Motor neuron (in vitro differentiated cells): ENCODE measurements at regions not wholly inside any gene's neighbourhood (a gene's known extent, or its start where the extent isn't known, plus 50 kb on each side); places are given as distances from the start of the nearest gene placed in this dataset.
"Not testable (repeated sequence)": the region's sequence is repeated elsewhere in the genome, so short reads cannot be mapped to it uniquely, and the experiment has no call there.

Experiments used
- ATAC-seq, 8 experiments: fragments of 200-7000 bp; cut with Tn5 transposase; replicated peaks in 6 of 8; 2 replicates each; pipeline ENCODE4 v1.8.0; 2021; ENCODE audit warnings: mild to moderate bottlenecking in 8 of 8, moderate library complexity in 8 of 8
- H3K27ac ChIP-seq, 2 donors: fragments of 250-450 bp; sonication (Bioruptor Pico); 2 replicates each; pipeline ENCODE4 v1.9.0; 2021; ENCODE audit warnings: antibody characterized with exemption in 2 of 2, mild to moderate bottlenecking in 2 of 2, moderate library complexity in 1 of 2
- H3K4me1 ChIP-seq, 2 donors: fragments of 250-450 bp; sonication (Bioruptor Pico); replicated peaks in 1 of 2; 2 replicates each; pipeline ENCODE4 v1.6.1; 2021; ENCODE audit warnings: antibody characterized with exemption in 2 of 2, mild to moderate bottlenecking in 2 of 2, moderate library complexity in 1 of 2
- H3K4me3 ChIP-seq, 5 donors: fragments of 250-450 bp; sonication (Bioruptor Pico); 2 replicates each; pipeline ENCODE4 v1.9.0; 2021; ENCODE audit warnings: antibody characterized with exemption in 5 of 5, mild to moderate bottlenecking in 5 of 5, moderate library complexity in 4 of 5
- WGBS, 10 experiments: fragments of 450-650 bp; shearing (Covaris generic); methylation state at CpG; one replicate each; pipeline ENCODE4 v1.0.0; 2022; 5-methylcytosine and 5-hydroxymethylcytosine counted together
- in situ Hi-C, 9 experiments: fragments of 400-800 bp; cut with MboI; loops; one replicate each; pipeline ENCODE4 v1.15.0; 2021; ENCODE audit warnings: low sequenced_read_pairs in 9 of 9, low pct_unique_long_range_greater_than_20kb in 2 of 9; ENCODE audit not compliant: unreplicated experiment in 9 of 9

DNA sequence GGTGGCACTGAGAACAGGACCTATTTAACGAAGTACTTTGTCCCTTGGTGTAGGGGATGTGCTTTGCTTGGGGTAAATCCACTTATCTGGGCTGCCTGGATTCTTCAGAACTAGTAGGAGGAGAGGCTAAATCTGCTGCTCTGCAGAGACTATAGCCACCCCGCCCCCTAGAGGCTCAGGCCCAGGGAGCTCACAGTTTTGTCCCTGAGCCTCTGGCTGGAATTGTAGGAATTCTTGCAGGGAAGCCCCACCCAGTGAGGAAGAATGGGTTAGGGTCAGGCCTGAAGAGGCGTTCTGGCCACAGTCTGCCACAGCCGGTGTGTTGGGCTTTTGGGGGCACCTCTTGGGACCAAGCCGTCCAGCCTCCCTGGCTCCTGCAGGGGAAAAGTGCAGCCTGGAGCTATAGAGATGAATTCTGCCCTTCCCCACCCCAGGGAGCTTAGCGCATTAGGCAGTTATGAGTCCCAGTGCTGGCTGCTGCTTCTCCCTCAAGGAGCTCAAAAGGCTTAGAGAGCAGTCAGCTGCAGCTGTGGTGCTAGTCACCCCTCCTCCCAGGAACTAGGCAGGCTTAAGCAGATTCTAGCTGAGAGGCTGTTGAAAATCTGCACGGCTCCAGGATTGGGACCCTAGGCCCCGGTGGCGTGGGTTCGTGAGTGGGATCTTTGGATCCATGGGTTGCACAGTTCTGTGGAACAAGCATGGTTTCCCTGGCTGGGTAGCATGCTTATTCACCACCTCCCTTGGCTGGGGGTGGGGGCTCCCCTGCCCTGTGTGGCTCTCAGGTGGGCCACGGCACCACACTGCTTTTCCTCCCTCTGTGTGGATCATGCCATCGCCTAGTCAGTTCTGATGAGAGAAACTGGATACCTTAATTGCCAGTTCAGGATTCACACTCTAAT is 237.4 kb upstream of the TOM1L1 start:
- WGBS, 10 experiments, result 0 to 100% (median 74%) methylated on average over 1 to 6 of the region's 12 CpGs; no CpG with 5 or more reads in 6 of the 10 experiments
- ATAC-seq, result no peak
- in situ Hi-C loops, result no loop called here
- no peak overlapping the region for H3K4me3 ChIP-seq
- H3K4me1 ChIP-seq, result no peaks in the 10 kb centered on the region
- H3K27ac ChIP-seq, result no peak overlapping the region

DNA sequence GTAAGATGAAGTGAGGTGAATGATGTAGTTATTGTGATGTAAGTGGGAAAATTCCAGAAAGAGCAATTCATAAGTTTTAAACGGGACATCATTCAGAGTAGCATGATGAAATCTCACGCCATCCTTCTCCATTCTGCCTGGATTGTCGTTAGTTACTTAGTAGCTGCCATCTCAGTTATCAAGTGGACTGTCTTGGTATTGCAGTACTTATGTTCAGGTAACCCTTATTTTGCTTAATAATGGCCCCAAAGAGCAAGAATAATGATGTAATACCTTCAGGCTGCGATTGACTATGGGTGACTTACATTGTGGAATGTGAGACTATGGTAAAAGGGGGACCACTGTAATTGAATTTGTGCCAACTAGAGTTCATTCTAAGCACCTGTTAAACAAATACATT is 234.1 kb upstream of the TOM1L1 start:
- in situ Hi-C loops, result no loop called here
- 0 to 91% (median 60%) methylated on average over 1 to 4 of the region's 4 CpGs; no CpG with 5 or more reads in 1 of the 10 experiments for WGBS, 10 experiments
- ATAC-seq, result no peak
- Histone ChIP-seq H3K4me3 (no peak overlapping the region), H3K27ac (no peak overlapping the region), H3K4me1 (no peaks in the 10 kb centered on the region)

DNA sequence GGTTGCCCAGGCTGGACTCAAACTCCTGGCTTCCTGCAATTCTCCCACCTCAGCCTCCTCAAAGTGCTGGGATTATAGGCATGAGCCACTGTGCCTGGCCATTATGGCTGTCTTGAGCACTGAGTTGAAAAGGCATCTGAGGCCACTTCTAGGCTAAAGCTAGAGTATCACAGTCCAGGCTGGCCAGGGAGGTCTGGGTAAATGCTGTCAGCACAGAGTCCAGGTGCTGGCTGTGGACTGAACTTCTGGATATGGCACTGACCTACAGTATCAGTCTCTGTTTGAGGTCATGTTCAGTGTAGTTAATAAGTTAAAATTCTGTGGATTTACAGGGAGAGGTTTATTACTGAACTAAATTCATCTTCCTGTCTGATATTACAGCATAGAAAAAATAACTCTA is 222.5 kb upstream of the TOM1L1 start:
- Histone ChIP-seq H3K4me1 (peaks cover 0 to 25% of the 10 kb centered on the region in 2 donors), H3K4me3 (no peak overlapping the region), H3K27ac (no peak overlapping the region)
- in situ Hi-C loops, result no loop called here
- no peak for ATAC-seq

DNA sequence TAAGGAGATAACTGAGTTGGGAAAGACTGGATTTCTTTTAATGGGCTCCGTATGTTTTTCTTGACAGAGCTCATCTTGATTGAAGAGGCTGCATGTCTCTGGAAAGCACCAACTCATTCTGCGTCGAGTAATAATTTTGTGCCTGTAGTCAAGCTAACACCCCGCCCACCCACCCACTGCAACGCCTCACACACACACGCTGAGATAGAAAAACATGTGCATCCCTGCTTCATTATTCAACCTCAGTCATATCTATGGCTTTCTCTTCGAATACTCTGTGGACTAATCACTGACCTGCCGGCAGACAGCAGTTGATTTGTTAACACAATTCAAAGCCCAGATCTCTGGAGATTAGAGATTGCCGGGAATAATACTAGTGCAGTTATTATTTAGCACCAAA is 220.2 kb upstream of the TOM1L1 start:
- WGBS, 10 experiments, result 20 to 76% (median 29%) methylated on average over 1 to 5 of the region's 9 CpGs; no CpG with 5 or more reads in 3 of the 10 experiments
- in situ Hi-C loops, result no loop called here
- ATAC-seq, result peak in 5 of 8 experiments; percentile 71 to 99 (median 97)
- Histone ChIP-seq H3K4me3 (no peak overlapping the region), H3K27ac (no peak overlapping the region), H3K4me1 (peaks cover 0 to 25% of the 10 kb centered on the region in 2 donors)

DNA sequence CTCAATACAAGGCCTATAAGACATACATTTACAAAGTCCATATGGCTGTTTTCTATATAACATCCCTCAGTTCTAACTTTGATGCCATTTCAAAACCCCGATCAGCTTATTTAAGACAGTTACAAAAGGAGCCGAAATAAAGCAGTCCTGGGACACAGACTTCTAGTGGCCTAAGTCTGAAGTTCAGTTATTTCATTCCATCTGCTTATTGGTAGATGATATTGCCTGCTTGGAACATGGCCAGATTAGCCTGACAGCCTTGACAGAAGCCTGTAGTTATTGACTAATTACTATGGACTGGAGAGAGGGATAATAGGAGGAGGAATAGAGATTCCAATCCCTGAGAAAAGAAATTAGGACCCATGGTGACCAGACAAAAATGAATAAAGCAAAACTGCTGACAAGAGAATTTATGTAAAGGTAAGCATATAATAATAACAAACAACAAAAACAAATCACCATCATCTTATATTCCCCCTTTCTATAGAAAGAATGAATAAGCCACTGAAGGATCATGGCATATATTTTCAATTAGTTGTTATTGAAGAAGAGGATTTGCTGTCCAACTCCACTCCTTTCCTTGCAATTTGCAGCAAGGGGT is 206.3 kb upstream of the TOM1L1 start:
- H3K27ac ChIP-seq, result no peak overlapping the region
- H3K4me1 ChIP-seq, result peaks cover 0 to 2% of the 10 kb centered on the region in 2 donors
- in situ Hi-C loops, result no loop called here
- H3K4me3 ChIP-seq, result no peak overlapping the region
- no peak for ATAC-seq
- 0 to 100% (median 82%) methylated on average over 1 to 2 of the region's 2 CpGs; no CpG with 5 or more reads in 2 of the 10 experiments for WGBS, 10 experiments

DNA sequence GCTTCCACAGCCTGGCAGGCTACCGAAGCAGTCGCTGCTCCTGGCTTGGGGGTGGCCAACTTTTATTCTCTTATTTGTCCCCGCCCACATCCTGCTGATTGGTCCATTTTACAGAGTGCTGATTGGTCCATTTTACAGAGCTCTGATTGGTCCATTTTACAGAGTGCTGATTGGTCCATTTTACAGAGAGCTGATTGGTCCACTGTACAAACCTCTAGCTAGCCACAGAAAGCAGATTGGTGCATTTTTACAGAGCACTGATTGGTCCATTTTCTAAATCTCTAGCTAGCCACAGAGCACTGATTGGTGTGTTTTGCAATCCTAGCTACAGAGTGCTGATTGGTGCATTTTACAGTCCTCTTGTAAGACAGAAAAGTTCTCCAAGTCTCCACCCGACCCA is 187.9 kb upstream of the TOM1L1 start:
- ATAC-seq, H3K4me1 ChIP-seq, in situ Hi-C loops, H3K4me3 ChIP-seq, H3K27ac ChIP-seq: not testable (repeated sequence)
- 0 to 80% (median 40%) methylated on average over 1 to 4 of the region's 4 CpGs; no CpG with 5 or more reads in 3 of the 10 experiments for WGBS, 10 experiments

DNA sequence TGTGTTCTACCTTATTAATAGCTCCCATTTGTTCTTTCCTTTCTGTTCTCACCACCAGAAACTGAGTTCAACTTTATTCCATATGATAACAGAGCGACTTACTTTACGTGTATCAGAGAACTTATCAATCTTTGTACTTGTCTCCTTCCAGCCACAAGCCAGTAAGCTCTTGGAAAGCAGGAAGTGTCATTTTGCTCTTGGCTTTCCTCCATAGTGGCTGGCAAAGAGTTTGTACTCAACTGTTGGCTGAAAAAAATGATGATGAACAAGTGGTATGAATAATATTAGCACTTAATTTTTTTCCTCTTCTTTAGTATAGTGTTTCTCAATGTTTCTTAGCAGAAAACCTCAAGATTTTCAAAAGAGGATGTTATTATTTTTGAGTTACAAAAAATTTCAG is 182.4 kb upstream of the TOM1L1 start:
- ATAC-seq, result no peak
- Histone ChIP-seq H3K4me1 (no peaks in the 10 kb centered on the region), H3K4me3 (no peak overlapping the region), H3K27ac (no peak overlapping the region)
- WGBS, 10 experiments, result 0 to 94% (median 74%) methylated on average over 1 to 2 of the region's 2 CpGs; no CpG with 5 or more reads in 1 of the 10 experiments
- in situ Hi-C loops, result no loop called here

DNA sequence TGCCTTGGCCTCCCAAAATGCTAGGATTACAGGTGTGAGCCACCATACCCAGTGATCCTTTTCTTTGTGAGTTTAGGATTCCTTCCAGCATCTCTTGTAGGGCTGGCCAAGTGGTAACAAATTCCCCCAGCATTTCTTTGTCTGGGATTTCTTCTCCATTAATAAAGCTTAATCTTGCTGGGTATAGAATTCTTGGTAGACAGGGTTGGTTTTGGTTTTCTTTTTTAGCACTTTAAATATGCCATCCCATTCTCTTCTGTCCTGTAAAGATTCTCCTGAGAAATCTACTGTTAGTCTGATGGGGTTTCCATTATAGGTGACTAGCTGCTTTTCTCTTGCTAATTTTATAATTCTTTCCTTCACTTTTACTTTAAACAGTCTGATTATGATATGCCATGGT is 173.0 kb upstream of the TOM1L1 start:
- in situ Hi-C loops, result no loop called here
- no peak for ATAC-seq
- no peaks in the 10 kb centered on the region for H3K4me1 ChIP-seq

DNA sequence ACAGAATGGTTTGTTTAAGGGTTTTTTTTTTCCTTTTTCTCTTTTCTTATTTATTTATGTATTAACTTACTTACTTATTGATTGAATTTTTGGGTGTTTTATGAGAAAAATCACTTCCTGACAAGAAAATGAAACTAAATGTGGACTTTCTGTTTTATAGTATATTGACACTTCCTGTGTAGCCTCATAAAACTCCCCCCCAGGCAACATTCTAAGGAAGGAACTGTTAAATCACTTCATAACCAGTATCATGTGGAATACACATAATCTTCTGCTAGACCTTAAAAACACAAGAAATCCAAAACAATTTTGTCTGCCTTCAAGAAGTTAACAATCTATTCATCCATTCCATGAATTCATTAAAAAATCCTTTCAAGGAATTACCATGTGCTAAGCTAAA is 164.1 kb upstream of the TOM1L1 start:
- ATAC-seq, result no peak
- Histone ChIP-seq H3K4me3 (no peak overlapping the region), H3K4me1 (no peaks in the 10 kb centered on the region), H3K27ac (no peak overlapping the region)
- in situ Hi-C loops, result no loop called here

More for the DNA sequence above, 173.0 kb upstream of the TOM1L1 start:
- Histone ChIP-seq H3K4me3 (no peak overlapping the region), H3K27ac (no peak overlapping the region)

DNA sequence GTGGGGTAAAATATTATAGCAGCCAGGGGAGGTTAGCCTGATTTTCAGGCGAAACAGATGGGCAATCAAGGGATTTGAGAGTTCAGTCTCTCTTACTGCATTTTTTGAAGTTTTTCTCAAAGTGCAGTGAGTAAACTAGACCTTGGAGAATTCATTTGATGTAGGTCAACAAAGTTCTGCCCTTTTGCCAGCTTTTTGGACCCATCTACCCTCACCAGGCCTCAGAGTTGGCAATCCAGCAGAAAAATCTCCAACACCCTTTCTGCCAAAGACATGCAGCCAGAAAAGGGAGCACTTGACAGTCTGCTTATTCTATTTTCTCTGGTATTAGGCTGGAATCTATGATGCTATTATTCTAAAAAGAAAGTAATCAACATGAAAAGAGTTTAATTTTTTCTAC is 162.2 kb upstream of the TOM1L1 start:
- ATAC-seq, result no peak
- in situ Hi-C loops, result no loop called here

DNA sequence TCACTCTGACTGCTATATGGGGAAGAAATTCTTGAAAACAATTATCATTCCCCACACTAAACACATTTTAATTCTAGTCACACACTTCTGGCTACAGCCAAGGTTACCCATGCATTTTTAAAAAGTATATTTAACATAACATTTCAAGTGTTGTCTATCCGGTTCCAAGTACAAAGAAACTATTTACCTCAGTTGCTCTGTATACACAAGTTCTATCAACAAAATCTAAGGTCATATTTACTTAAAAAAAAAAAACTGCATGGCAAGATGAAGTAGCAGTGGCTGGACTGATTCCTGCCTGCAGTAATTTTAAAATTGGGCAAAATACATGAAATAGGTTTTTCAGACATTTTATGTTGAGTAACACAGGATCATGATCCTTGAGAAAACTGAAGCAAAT is 155.9 kb upstream of the TOM1L1 start:
- in situ Hi-C loops, result no loop called here
- Histone ChIP-seq H3K4me1 (no peaks in the 10 kb centered on the region), H3K4me3 (no peak overlapping the region), H3K27ac (no peak overlapping the region)
- ATAC-seq, result no peak
- WGBS, 10 experiments, result 0 to 100% (median 71%) methylated on average over 1 of the region's 1 CpG; no CpG with 5 or more reads in 3 of the 10 experiments

More for the DNA sequence above, 162.2 kb upstream of the TOM1L1 start:
- Histone ChIP-seq H3K27ac (no peak overlapping the region), H3K4me3 (no peak overlapping the region), H3K4me1 (no peaks in the 10 kb centered on the region)
- WGBS, 10 experiments, result 20 to 100% (median 93%) methylated on average over 1 of the region's 1 CpG; no CpG with 5 or more reads in 4 of the 10 experiments

DNA sequence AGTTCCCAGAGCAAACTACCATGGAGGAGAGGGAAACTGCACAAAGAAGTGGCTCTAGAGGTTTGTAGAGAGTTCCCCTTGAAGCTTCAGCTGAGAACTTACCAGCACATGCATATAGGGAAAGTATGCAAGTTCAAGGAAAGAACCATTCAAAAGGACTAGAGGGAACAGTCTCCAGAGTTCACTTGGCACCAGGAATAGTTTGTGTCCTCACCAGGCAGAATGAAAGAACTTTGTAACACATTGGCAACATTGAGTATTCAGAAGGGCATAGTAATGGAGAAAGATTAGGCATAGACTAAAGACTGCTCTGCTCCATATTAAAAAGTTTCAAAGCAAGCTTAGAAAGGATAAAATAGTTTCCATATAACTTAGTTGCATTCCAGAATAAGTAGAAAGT is 155.4 kb upstream of the TOM1L1 start:
- no peaks in the 10 kb centered on the region for H3K4me1 ChIP-seq
- H3K4me3 ChIP-seq, result no peak overlapping the region
- no peak overlapping the region for H3K27ac ChIP-seq
- no peak for ATAC-seq
- in situ Hi-C loops, result no loop called here

DNA sequence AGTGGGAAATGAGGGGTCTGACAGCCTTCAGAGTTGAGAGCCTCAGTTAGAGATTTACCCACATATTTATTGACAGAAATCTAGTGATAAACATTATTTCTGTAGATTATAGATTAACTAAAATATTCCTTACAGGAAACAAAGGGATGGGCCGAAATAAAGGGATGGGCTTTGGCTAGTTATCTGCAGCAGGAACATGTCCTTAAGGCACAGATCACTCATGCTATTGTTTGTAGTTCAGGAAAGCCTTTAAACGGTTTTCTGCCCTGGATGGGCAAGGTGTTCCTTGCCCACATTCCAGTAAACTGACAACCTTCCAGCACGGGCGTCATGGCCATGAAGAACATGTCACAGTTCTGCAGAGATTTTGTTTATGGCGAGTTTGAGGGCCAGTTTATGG is 154.8 kb upstream of the TOM1L1 start:
- in situ Hi-C loops, result no loop called here
- H3K27ac ChIP-seq, result no peak overlapping the region
- no peak for ATAC-seq
- H3K4me3 ChIP-seq, result no peak overlapping the region
- 0 to 86% (median 43%) methylated on average over 1 to 5 of the region's 5 CpGs for WGBS, 10 experiments
- H3K4me1 ChIP-seq, result no peaks in the 10 kb centered on the region

DNA sequence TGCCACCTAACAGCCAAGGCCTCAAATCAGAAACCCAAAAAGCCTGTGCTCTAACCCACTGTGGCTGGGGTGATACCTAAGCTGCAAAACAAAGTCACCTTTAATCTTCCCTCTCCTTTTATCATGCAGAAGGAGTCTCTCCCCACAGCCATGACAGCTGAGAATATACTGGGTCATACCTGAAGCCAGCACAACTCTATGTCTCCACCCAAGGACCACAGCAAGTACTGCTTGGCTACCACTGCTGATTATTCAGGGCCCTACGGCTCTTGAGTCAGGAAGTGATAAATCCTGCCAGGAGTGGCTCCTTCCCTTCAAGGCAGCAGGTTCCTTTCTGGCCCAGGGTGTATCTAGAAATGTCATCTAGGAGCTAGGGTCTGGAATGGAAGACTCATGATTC is 151.5 kb upstream of the TOM1L1 start:
- no peak overlapping the region for H3K27ac ChIP-seq
- in situ Hi-C loops, result no loop called here
- H3K4me3 ChIP-seq, result no peak overlapping the region
- 20 to 83% (median 61%) methylated on average over 1 of the region's 1 CpG; no CpG with 5 or more reads in 6 of the 10 experiments for WGBS, 10 experiments
- H3K4me1 ChIP-seq, result no peaks in the 10 kb centered on the region
- ATAC-seq, result no peak
